ENCODE measurements at regions not wholly inside any gene's neighbourhood (a gene's known extent, or its start where the extent isn't known, plus 50 kb on each side); places are given as distances from the start of the nearest gene placed in this dataset.

GRCh38 chr10:23717913-23718312 is 279.0 kb downstream of the OTUD1 start:
- H3K36me3 ChIP-seq (ENCODE audit: control insufficient read depth in 5 of 5, insufficient read depth in 5 of 5, low read length in 5 of 5), result no peaks in the 10 kb centered on the region
- no peaks in the 10 kb centered on the region for H3K9me3 ChIP-seq (ENCODE audit: control insufficient read depth in 5 of 5, low read length in 5 of 5)
- no peak overlapping the region for H3K9ac ChIP-seq (ENCODE audit: low read length in 5 of 5)
- H3K27ac ChIP-seq (ENCODE audit: low read depth, low read length), result no peak overlapping the region
- H3K27me3 ChIP-seq (ENCODE audit: control insufficient read depth in 5 of 5, insufficient read depth in 4 of 5, low read length in 5 of 5), result no peaks in the 10 kb centered on the region
- no peaks in the 10 kb centered on the region for H3K4me1 ChIP-seq (ENCODE audit: control insufficient read depth in 5 of 5, insufficient read depth in 5 of 5, low read length in 5 of 5)
- H3K4me3 ChIP-seq (ENCODE audit: low read depth in 1 of 5, low read length in 5 of 5), result no peak overlapping the region

GRCh38 chr10:23718946-23719345 is 280.1 kb downstream of the OTUD1 start:
- Histone ChIP-seq H3K27me3 (ENCODE audit: control insufficient read depth in 5 of 5, insufficient read depth in 4 of 5, low read length in 5 of 5) (no peaks in the 10 kb centered on the region), H3K36me3 (ENCODE audit: control insufficient read depth in 5 of 5, insufficient read depth in 5 of 5, low read length in 5 of 5) (no peaks in the 10 kb centered on the region), H3K9me3 (ENCODE audit: control insufficient read depth in 5 of 5, low read length in 5 of 5) (no peaks in the 10 kb centered on the region), H3K4me1 (ENCODE audit: control insufficient read depth in 5 of 5, insufficient read depth in 5 of 5, low read length in 5 of 5) (no peaks in the 10 kb centered on the region), H3K4me3 (ENCODE audit: low read depth in 1 of 5, low read length in 5 of 5) (no peak overlapping the region), H3K27ac (ENCODE audit: low read depth, low read length) (no peak overlapping the region), H3K9ac (ENCODE audit: low read length in 5 of 5) (no peak overlapping the region)

GRCh38 chr10:23723796-23724195 is 284.9 kb downstream of the OTUD1 start:
- Histone ChIP-seq H3K27me3 (ENCODE audit: control insufficient read depth in 5 of 5, insufficient read depth in 4 of 5, low read length in 5 of 5) (no peaks in the 10 kb centered on the region), H3K36me3 (ENCODE audit: control insufficient read depth in 5 of 5, insufficient read depth in 5 of 5, low read length in 5 of 5) (no peaks in the 10 kb centered on the region), H3K4me3 (ENCODE audit: low read depth in 1 of 5, low read length in 5 of 5) (no peak overlapping the region), H3K27ac (ENCODE audit: low read depth, low read length) (no peak overlapping the region), H3K9ac (ENCODE audit: low read length in 5 of 5) (no peak overlapping the region), H3K9me3 (ENCODE audit: control insufficient read depth in 5 of 5, low read length in 5 of 5) (peaks cover 0 to 4% (median 0%) of the 10 kb centered on the region in 5 donors), H3K4me1 (ENCODE audit: control insufficient read depth in 5 of 5, insufficient read depth in 5 of 5, low read length in 5 of 5) (no peaks in the 10 kb centered on the region)

GRCh38 chr10:23725548-23725947 is 286.7 kb downstream of the OTUD1 start:
- Histone ChIP-seq H3K36me3 (ENCODE audit: control insufficient read depth in 5 of 5, insufficient read depth in 5 of 5, low read length in 5 of 5) (no peaks in the 10 kb centered on the region), H3K9ac (ENCODE audit: low read length in 5 of 5) (no peak overlapping the region), H3K27me3 (ENCODE audit: control insufficient read depth in 5 of 5, insufficient read depth in 4 of 5, low read length in 5 of 5) (no peaks in the 10 kb centered on the region), H3K4me3 (ENCODE audit: low read depth in 1 of 5, low read length in 5 of 5) (no peak overlapping the region), H3K27ac (ENCODE audit: low read depth, low read length) (no peak overlapping the region), H3K9me3 (ENCODE audit: control insufficient read depth in 5 of 5, low read length in 5 of 5) (peaks cover 0 to 7% (median 0%) of the 10 kb centered on the region in 5 donors), H3K4me1 (ENCODE audit: control insufficient read depth in 5 of 5, insufficient read depth in 5 of 5, low read length in 5 of 5) (no peaks in the 10 kb centered on the region)

GRCh38 chr10:23742368-23742767 is 303.5 kb downstream of the OTUD1 start:
- Histone ChIP-seq H3K4me3 (ENCODE audit: low read depth in 1 of 5, low read length in 5 of 5) (no peak overlapping the region), H3K36me3 (ENCODE audit: control insufficient read depth in 5 of 5, insufficient read depth in 5 of 5, low read length in 5 of 5) (no peaks in the 10 kb centered on the region), H3K27ac (ENCODE audit: low read depth, low read length) (no peak overlapping the region), H3K9me3 (ENCODE audit: control insufficient read depth in 5 of 5, low read length in 5 of 5) (no peaks in the 10 kb centered on the region), H3K9ac (ENCODE audit: low read length in 5 of 5) (no peak overlapping the region), H3K4me1 (ENCODE audit: control insufficient read depth in 5 of 5, insufficient read depth in 5 of 5, low read length in 5 of 5) (no peaks in the 10 kb centered on the region), H3K27me3 (ENCODE audit: control insufficient read depth in 5 of 5, insufficient read depth in 4 of 5, low read length in 5 of 5) (no peaks in the 10 kb centered on the region)

GRCh38 chr10:23742807-23743206 is 303.9 kb downstream of the OTUD1 start:
- Histone ChIP-seq H3K9ac (ENCODE audit: low read length in 5 of 5) (no peak overlapping the region), H3K27ac (ENCODE audit: low read depth, low read length) (no peak overlapping the region), H3K4me1 (ENCODE audit: control insufficient read depth in 5 of 5, insufficient read depth in 5 of 5, low read length in 5 of 5) (no peaks in the 10 kb centered on the region), H3K36me3 (ENCODE audit: control insufficient read depth in 5 of 5, insufficient read depth in 5 of 5, low read length in 5 of 5) (no peaks in the 10 kb centered on the region), H3K9me3 (ENCODE audit: control insufficient read depth in 5 of 5, low read length in 5 of 5) (no peaks in the 10 kb centered on the region), H3K27me3 (ENCODE audit: control insufficient read depth in 5 of 5, insufficient read depth in 4 of 5, low read length in 5 of 5) (no peaks in the 10 kb centered on the region), H3K4me3 (ENCODE audit: low read depth in 1 of 5, low read length in 5 of 5) (no peak overlapping the region)

- no peaks in the 10 kb centered on the region for H3K9me3 ChIP-seq (ENCODE audit: control insufficient read depth in 5 of 5, low read length in 5 of 5)
- no peak overlapping the region for H3K4me3 ChIP-seq (ENCODE audit: low read depth in 1 of 5, low read length in 5 of 5)
- H3K9ac ChIP-seq (ENCODE audit: low read length in 5 of 5), result no peak overlapping the region
- H3K36me3 ChIP-seq (ENCODE audit: control insufficient read depth in 5 of 5, insufficient read depth in 5 of 5, low read length in 5 of 5), result no peaks in the 10 kb centered on the region
- no peak overlapping the region for H3K27ac ChIP-seq (ENCODE audit: low read depth, low read length)
- no peaks in the 10 kb centered on the region for H3K27me3 ChIP-seq (ENCODE audit: control insufficient read depth in 5 of 5, insufficient read depth in 4 of 5, low read length in 5 of 5)
- H3K4me1 ChIP-seq (ENCODE audit: control insufficient read depth in 5 of 5, insufficient read depth in 5 of 5, low read length in 5 of 5), result no peaks in the 10 kb centered on the region
Observed at GRCh38 chr10:23754179-23754578, 315.3 kb downstream of the OTUD1 start.

GRCh38 chr10:23754941-23755340 is 316.1 kb downstream of the OTUD1 start:
- H3K4me1 ChIP-seq (ENCODE audit: control insufficient read depth in 5 of 5, insufficient read depth in 5 of 5, low read length in 5 of 5), result no peaks in the 10 kb centered on the region
- H3K27me3 ChIP-seq (ENCODE audit: control insufficient read depth in 5 of 5, insufficient read depth in 4 of 5, low read length in 5 of 5), result peaks cover 0 to under 1% (median 0%) of the 10 kb centered on the region in 5 donors
- no peak overlapping the region for H3K4me3 ChIP-seq (ENCODE audit: low read depth in 1 of 5, low read length in 5 of 5)
- H3K9ac ChIP-seq (ENCODE audit: low read length in 5 of 5), result no peak overlapping the region
- no peak overlapping the region for H3K27ac ChIP-seq (ENCODE audit: low read depth, low read length)
- H3K9me3 ChIP-seq (ENCODE audit: control insufficient read depth in 5 of 5, low read length in 5 of 5), result no peaks in the 10 kb centered on the region
- no peaks in the 10 kb centered on the region for H3K36me3 ChIP-seq (ENCODE audit: control insufficient read depth in 5 of 5, insufficient read depth in 5 of 5, low read length in 5 of 5)

- Histone ChIP-seq H3K9me3 (ENCODE audit: control insufficient read depth in 5 of 5, low read length in 5 of 5) (no peaks in the 10 kb centered on the region), H3K27ac (ENCODE audit: low read depth, low read length) (no peak overlapping the region), H3K36me3 (ENCODE audit: control insufficient read depth in 5 of 5, insufficient read depth in 5 of 5, low read length in 5 of 5) (no peaks in the 10 kb centered on the region), H3K27me3 (ENCODE audit: control insufficient read depth in 5 of 5, insufficient read depth in 4 of 5, low read length in 5 of 5) (peaks cover 0 to 3% (median 0%) of the 10 kb centered on the region in 5 donors), H3K4me3 (ENCODE audit: low read depth in 1 of 5, low read length in 5 of 5) (no peak overlapping the region), H3K9ac (ENCODE audit: low read length in 5 of 5) (no peak overlapping the region), H3K4me1 (ENCODE audit: control insufficient read depth in 5 of 5, insufficient read depth in 5 of 5, low read length in 5 of 5) (no peaks in the 10 kb centered on the region)
Observed at GRCh38 chr10:23755556-23755955, 316.7 kb downstream of the OTUD1 start.

- H3K9me3 ChIP-seq (ENCODE audit: control insufficient read depth in 5 of 5, low read length in 5 of 5), result peaks cover 0 to 10% (median 2%) of the 10 kb centered on the region in 5 donors
- no peak overlapping the region for H3K4me3 ChIP-seq (ENCODE audit: low read depth in 1 of 5, low read length in 5 of 5)
- no peaks in the 10 kb centered on the region for H3K27me3 ChIP-seq (ENCODE audit: control insufficient read depth in 5 of 5, insufficient read depth in 4 of 5, low read length in 5 of 5)
- no peak overlapping the region for H3K27ac ChIP-seq (ENCODE audit: low read depth, low read length)
- H3K9ac ChIP-seq (ENCODE audit: low read length in 5 of 5), result no peak overlapping the region
- H3K4me1 ChIP-seq (ENCODE audit: control insufficient read depth in 5 of 5, insufficient read depth in 5 of 5, low read length in 5 of 5), result no peaks in the 10 kb centered on the region
- H3K36me3 ChIP-seq (ENCODE audit: control insufficient read depth in 5 of 5, insufficient read depth in 5 of 5, low read length in 5 of 5), result no peaks in the 10 kb centered on the region
Observed at GRCh38 chr10:23768281-23768680, 329.4 kb downstream of the OTUD1 start.

- no peak overlapping the region for H3K9ac ChIP-seq (ENCODE audit: low read length in 5 of 5)
Observed at GRCh38 chr10:23777153-23777552, 338.3 kb downstream of the OTUD1 start.

More at GRCh38 chr10:23777153-23777552, 338.3 kb downstream of the OTUD1 start:
- Histone ChIP-seq H3K4me3 (ENCODE audit: low read depth in 1 of 5, low read length in 5 of 5) (no peak overlapping the region), H3K27me3 (ENCODE audit: control insufficient read depth in 5 of 5, insufficient read depth in 4 of 5, low read length in 5 of 5) (no peaks in the 10 kb centered on the region), H3K4me1 (ENCODE audit: control insufficient read depth in 5 of 5, insufficient read depth in 5 of 5, low read length in 5 of 5) (no peaks in the 10 kb centered on the region), H3K9me3 (ENCODE audit: control insufficient read depth in 5 of 5, low read length in 5 of 5) (peaks cover 0 to 3% (median 0%) of the 10 kb centered on the region in 5 donors), H3K27ac (ENCODE audit: low read depth, low read length) (no peak overlapping the region), H3K36me3 (ENCODE audit: control insufficient read depth in 5 of 5, insufficient read depth in 5 of 5, low read length in 5 of 5) (no peaks in the 10 kb centered on the region)

Measured in subcutaneous abdominal adipose tissue (tissue), 5 donors.